GM23338 (cell line): ENCODE measurements at regions not wholly inside any gene's neighbourhood (a gene's known extent, or its start where the extent isn't known, plus 50 kb on each side); places are given as distances from the start of the nearest gene placed in this dataset.
A peak's percentile ranks its signal among the peaks of the same experiment; 100 is the strongest.

Source experiments
- ATAC-seq: fragments of 200-7000 bp; cut with Tn5 transposase; 3 replicates; pipeline ENCODE4 v1.9.1; 2020
- DNase-seq: peaks from one replicate; pipeline ENCODE4 v3.0.0-alpha.2; 2015; ENCODE audit warnings: low spot score
- H2AFZ ChIP-seq: fragments of 200-600 bp; sonication (generic); 2 replicates; pipeline ENCODE4 v1.8.0; 2016; ENCODE audit warnings: antibody characterized with exemption, mild to moderate bottlenecking, moderate library complexity
- H3F3A ChIP-seq: fragments of 200-600 bp; sonication (generic); replicated peaks from 2 replicates; pipeline ENCODE4 v1.8.0; 2017; ENCODE audit warnings: antibody characterized with exemption, mixed run types, low read depth
- H3K27ac ChIP-seq: fragments of 200-600 bp; sonication (generic); 2 replicates; pipeline ENCODE4 v1.6.1; 2016; ENCODE audit warnings: low read depth
- H3K27me3 ChIP-seq: fragments of 200-600 bp; sonication (generic); 2 replicates; pipeline ENCODE4 v1.8.0; 2016; ENCODE audit warnings: mild to moderate bottlenecking, mixed run types, moderate library complexity; ENCODE audit not compliant: insufficient read depth
- H3K36me3 ChIP-seq: fragments of 200-600 bp; sonication (generic); 2 replicates; pipeline ENCODE4 v1.8.0; 2016; ENCODE audit warnings: mild to moderate bottlenecking; ENCODE audit not compliant: insufficient read depth
- H3K4me1 ChIP-seq: fragments of 200-600 bp; sonication (generic); 2 replicates; pipeline ENCODE4 v1.8.0; 2016; ENCODE audit warnings: mild to moderate bottlenecking, moderate library complexity; ENCODE audit not compliant: insufficient read depth
- H3K4me2 ChIP-seq: fragments of 200-600 bp; sonication (generic); 2 replicates; pipeline ENCODE4 v1.7.1; 2017; ENCODE audit warnings: mixed run types
- H3K4me3 ChIP-seq: fragments of 200-600 bp; sonication (generic); 2 replicates; pipeline ENCODE4 v1.6.1; 2016; ENCODE audit warnings: mixed run types
- H3K79me2 ChIP-seq: fragments of 200-600 bp; sonication (generic); replicated peaks from 2 replicates; pipeline ENCODE4 v1.8.0; 2017; ENCODE audit warnings: mild to moderate bottlenecking; ENCODE audit not compliant: insufficient read depth
- H3K9me2 ChIP-seq: fragments of 200-600 bp; sonication (generic); 2 replicates; pipeline ENCODE4 v1.8.0; 2017; ENCODE audit not compliant: insufficient read depth
- H4K20me1 ChIP-seq: fragments of 200-600 bp; sonication (generic); replicated peaks from 2 replicates; pipeline ENCODE4 v1.8.0; 2017; ENCODE audit warnings: mild to moderate bottlenecking; ENCODE audit not compliant: insufficient read depth
- H3K27ac Mint-ChIP-seq: 2 replicates; pipeline ENCODE4 v1.8.0; 2020; ENCODE audit warnings: inconsistent platforms, mild to moderate bottlenecking, moderate library complexity, mixed read lengths
- H3K27me3 Mint-ChIP-seq: 3 replicates; pipeline ENCODE4 v1.8.0; 2022; ENCODE audit warnings: low read depth, mild to moderate bottlenecking, moderate library complexity, mixed read lengths, inconsistent platforms; ENCODE audit not compliant: insufficient read depth, poor library complexity
- H3K36me3 Mint-ChIP-seq: 3 replicates; pipeline ENCODE4 v1.8.0; 2021; ENCODE audit warnings: low read depth, mild to moderate bottlenecking, inconsistent platforms, moderate library complexity, mixed read lengths
- H3K4me1 Mint-ChIP-seq: 3 replicates; pipeline ENCODE4 v1.8.0; 2020; ENCODE audit warnings: mild to moderate bottlenecking, inconsistent platforms, mixed read lengths
- H3K4me3 Mint-ChIP-seq: 3 replicates; pipeline ENCODE4 v1.8.0; 2021; ENCODE audit warnings: moderate library complexity, mild to moderate bottlenecking, inconsistent platforms, mixed read lengths
- H3K9me3 Mint-ChIP-seq: 3 replicates; pipeline ENCODE4 v1.8.0; 2020; ENCODE audit warnings: moderate library complexity, mild to moderate bottlenecking, inconsistent platforms, mixed read lengths
- CREB1 ChIP-seq: fragments of 250-450 bp; sonication (Bioruptor Pico); IDR thresholded peaks from 2 replicates; pipeline ENCODE4 v1.5.0; 2020; ENCODE audit warnings: low read depth, mild to moderate bottlenecking, moderate library complexity
- JUNB ChIP-seq: IDR thresholded peaks from one replicate; pipeline ENCODE4 v1.6.1; 2016; ENCODE audit warnings: antibody characterized with exemption; ENCODE audit not compliant: unreplicated experiment
- ZNF331 ChIP-seq: fragments of 250-450 bp; sonication (Bioruptor Pico); IDR thresholded peaks from 2 replicates; pipeline ENCODE4 v1.5.0; 2020; ENCODE audit warnings: low read depth, mild to moderate bottlenecking, moderate library complexity
- TF ChIP-seq, protein P1 (sequence below): fragments of 250-450 bp; sonication (Bioruptor Pico); IDR thresholded peaks from 2 replicates; pipeline ENCODE4 v1.5.0; 2020; ENCODE audit warnings: mild to moderate bottlenecking, moderate library complexity

DNA sequence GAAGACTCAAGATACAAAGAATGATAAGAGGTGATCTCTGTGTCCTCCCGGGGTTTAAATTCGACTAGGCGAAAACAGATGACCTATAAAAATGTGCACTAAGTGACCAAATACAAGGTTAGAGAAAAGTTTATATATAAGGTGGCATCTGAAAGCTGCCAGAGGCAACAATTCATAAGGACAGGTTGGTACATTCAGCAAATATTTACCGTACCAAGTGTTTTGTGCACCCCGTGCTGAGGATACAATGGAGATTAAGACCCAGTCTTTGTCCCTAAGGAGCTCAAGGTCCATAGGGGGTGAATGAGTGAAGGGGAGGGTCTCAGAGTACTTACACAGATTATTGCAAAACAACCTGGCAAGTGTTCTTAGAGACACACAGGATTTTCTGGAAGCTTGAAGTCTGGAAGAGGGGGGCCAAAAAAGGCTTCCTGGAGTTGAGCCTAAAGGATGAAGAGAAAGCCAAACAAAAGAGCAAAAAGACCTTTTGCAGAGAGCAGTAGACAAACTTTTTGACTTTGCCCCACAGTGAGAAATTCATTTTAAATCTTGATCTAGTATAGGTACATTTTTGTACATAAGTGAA, 71.4 kb upstream of the LRIG1 start:
- H4K20me1 ChIP-seq = no peaks in the 10 kb centered on the region
- Mint-ChIP-seq H3K36me3 (no peaks in the 10 kb centered on the region), H3K4me3 (peak overlapping the region; percentile 58), H3K9me3 (no peaks in the 10 kb centered on the region; the same call in 2 of the 3 replicates), H3K27ac (no peak overlapping the region), H3K27me3 (peaks cover 23% of the 10 kb centered on the region), H3K4me1 (peaks cover 32% of the 10 kb centered on the region)
- H3K27me3 ChIP-seq = peaks cover 32% of the 10 kb centered on the region
- TF ChIP-seq, protein P1, sequence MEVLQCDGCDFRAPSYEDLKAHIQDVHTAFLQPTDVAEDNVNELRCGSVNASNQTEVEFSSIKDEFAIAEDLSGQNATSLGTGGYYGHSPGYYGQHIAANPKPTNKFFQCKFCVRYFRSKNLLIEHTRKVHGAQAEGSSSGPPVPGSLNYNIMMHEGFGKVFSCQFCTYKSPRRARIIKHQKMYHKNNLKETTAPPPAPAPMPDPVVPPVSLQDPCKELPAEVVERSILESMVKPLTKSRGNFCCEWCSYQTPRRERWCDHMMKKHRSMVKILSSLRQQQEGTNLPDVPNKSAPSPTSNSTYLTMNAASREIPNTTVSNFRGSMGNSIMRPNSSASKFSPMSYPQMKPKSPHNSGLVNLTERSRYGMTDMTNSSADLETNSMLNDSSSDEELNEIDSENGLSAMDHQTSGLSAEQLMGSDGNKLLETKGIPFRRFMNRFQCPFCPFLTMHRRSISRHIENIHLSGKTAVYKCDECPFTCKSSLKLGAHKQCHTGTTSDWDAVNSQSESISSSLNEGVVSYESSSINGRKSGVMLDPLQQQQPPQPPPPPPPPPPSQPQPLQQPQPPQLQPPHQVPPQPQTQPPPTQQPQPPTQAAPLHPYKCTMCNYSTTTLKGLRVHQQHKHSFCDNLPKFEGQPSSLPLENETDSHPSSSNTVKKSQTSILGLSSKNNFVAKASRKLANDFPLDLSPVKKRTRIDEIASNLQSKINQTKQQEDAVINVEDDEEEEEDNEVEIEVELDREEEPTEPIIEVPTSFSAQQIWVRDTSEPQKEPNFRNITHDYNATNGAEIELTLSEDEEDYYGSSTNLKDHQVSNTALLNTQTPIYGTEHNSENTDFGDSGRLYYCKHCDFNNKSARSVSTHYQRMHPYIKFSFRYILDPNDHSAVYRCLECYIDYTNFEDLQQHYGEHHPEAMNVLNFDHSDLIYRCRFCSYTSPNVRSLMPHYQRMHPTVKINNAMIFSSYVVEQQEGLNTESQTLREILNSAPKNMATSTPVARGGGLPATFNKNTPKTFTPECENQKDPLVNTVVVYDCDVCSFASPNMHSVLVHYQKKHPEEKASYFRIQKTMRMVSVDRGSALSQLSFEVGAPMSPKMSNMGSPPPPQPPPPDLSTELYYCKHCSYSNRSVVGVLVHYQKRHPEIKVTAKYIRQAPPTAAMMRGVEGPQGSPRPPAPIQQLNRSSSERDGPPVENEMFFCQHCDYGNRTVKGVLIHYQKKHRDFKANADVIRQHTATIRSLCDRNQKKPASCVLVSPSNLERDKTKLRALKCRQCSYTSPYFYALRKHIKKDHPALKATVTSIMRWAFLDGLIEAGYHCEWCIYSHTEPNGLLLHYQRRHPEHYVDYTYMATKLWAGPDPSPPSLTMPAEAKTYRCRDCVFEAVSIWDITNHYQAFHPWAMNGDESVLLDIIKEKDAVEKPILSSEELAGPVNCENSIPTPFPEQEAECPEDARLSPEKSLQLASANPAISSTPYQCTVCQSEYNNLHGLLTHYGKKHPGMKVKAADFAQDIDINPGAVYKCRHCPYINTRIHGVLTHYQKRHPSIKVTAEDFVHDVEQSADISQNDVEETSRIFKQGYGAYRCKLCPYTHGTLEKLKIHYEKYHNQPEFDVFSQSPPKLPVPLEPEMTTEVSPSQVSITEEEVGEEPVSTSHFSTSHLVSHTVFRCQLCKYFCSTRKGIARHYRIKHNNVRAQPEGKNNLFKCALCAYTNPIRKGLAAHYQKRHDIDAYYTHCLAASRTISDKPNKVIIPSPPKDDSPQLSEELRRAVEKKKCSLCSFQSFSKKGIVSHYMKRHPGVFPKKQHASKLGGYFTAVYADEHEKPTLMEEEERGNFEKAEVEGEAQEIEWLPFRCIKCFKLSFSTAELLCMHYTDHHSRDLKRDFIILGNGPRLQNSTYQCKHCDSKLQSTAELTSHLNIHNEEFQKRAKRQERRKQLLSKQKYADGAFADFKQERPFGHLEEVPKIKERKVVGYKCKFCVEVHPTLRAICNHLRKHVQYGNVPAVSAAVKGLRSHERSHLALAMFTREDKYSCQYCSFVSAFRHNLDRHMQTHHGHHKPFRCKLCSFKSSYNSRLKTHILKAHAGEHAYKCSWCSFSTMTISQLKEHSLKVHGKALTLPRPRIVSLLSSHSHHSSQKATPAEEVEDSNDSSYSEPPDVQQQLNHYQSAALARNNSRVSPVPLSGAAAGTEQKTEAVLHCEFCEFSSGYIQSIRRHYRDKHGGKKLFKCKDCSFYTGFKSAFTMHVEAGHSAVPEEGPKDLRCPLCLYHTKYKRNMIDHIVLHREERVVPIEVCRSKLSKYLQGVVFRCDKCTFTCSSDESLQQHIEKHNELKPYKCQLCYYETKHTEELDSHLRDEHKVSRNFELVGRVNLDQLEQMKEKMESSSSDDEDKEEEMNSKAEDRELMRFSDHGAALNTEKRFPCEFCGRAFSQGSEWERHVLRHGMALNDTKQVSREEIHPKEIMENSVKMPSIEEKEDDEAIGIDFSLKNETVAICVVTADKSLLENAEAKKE (CRISPR knock-in tag) = peak; percentile 15; the same call in 1 of the 2 replicates
- TF ChIP-seq ZNF331 (CRISPR knock-in tag) = no peak
- H3K79me2 ChIP-seq = no peaks in the 10 kb centered on the region
- H3K4me1 ChIP-seq = peaks cover 29% of the 10 kb centered on the region
- H2AFZ ChIP-seq = no peak overlapping the region
- peak overlapping the region; percentile 55 for H3K27ac ChIP-seq
- H3K36me3 ChIP-seq = no peaks in the 10 kb centered on the region
- no peaks in the 10 kb centered on the region for H3K9me2 ChIP-seq
- DNase-seq (peak; percentile 27), ATAC-seq (peak; percentile 27)
- no peaks in the 10 kb centered on the region for H3F3A ChIP-seq
- peak overlapping the region; percentile 43 for H3K4me3 ChIP-seq
- H3K4me2 ChIP-seq = peak overlapping the region; percentile 70

DNA sequence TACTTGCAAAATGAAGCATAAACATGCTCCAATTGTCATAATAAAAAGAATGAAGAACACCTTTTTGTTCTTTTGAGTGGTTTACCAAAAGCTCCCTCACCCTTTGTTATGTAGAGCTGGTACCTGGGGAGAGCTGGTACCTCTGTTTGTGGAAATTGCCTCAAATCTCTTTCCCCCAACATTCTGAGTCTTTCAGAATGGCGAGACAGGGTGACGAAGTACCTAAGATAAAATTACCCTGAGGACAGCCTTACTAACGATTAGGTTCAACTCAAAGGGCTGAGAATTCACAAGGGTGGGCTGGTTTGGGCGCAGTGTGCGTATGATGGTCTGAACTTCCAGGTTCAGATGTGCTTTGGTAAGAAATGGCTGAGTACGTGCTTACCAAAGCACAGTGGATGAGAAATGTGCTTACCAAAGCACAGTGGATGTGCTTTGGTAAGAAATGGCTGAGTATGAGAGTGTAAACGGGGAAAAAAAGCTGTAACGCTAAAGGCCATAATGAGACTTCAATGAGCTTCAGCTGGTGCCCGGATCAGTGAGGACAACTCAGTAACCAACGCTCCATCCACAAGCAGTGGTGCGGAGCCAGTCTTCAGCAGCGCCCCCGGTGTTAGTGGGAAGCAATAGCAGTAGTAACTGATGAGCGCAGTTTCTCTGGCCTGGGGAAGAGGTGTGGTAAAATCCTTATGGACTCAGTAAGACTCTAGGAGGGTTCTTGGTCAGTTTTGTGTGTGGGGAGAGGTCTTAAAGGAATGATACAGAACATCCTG, 72.3 kb upstream of the LRIG1 start:
- peak overlapping the region; percentile 58 for H3K4me3 Mint-ChIP-seq
- Histone ChIP-seq H3K4me1 (peaks cover 29% of the 10 kb centered on the region), H3K27me3 (peaks cover 32% of the 10 kb centered on the region), H3K79me2 (no peaks in the 10 kb centered on the region), H3K27ac (peak overlapping the region; percentile 63; the same call in 1 of the 2 replicates), H3K9me2 (no peaks in the 10 kb centered on the region), H3F3A (no peaks in the 10 kb centered on the region), H3K4me3 (peak overlapping the region; percentile 43), H2AFZ (no peak overlapping the region; the same call in 1 of the 2 replicates), H4K20me1 (no peaks in the 10 kb centered on the region), H3K36me3 (no peaks in the 10 kb centered on the region), H3K4me2 (peak overlapping the region; percentile 70)
- H3K9me3 Mint-ChIP-seq = no peaks in the 10 kb centered on the region; the same call in 2 of the 3 replicates
- H3K27me3 Mint-ChIP-seq = peaks cover 22% of the 10 kb centered on the region
- ATAC-seq (peak; percentile 92), DNase-seq (peak; percentile 95)
- peak overlapping the region; percentile 63 for H3K27ac Mint-ChIP-seq
- peaks cover 32% of the 10 kb centered on the region for H3K4me1 Mint-ChIP-seq
- H3K36me3 Mint-ChIP-seq = no peaks in the 10 kb centered on the region
- no peak for TF ChIP-seq JUNB
- TF ChIP-seq CREB1 = peak; percentile 52
- TF ChIP-seq, protein P1 (CRISPR knock-in tag) = peak; percentile 99
